Superior temporal gyrus (tissue), 1 donor: ENCODE measurements at regions not wholly inside any gene's neighbourhood (a gene's known extent, or its start where the extent isn't known, plus 50 kb on each side); places are given as distances from the start of the nearest gene placed in this dataset.

Experiments
- DNase-seq: peaks from one replicate; pipeline ENCODE4 v3.0.0-alpha.2; 2016; ENCODE audit errors: extremely low spot score

GRCh38 chr10:110355141-110355831, 50.6 kb upstream of the SMNDC1 start:
- no peak for DNase-seq

GRCh38 chr10:110355922-110356627, 51.4 kb upstream of the SMNDC1 start:
- DNase-seq, result no peak

- no peak for DNase-seq
Measured at GRCh38 chr10:110356628-110357245, 52.0 kb upstream of the SMNDC1 start.

GRCh38 chr10:110357252-110357780, 52.6 kb upstream of the SMNDC1 start:
- DNase-seq, result peak; percentile 24

- no peak for DNase-seq
Measured at GRCh38 chr10:110357871-110358270, 53.2 kb upstream of the SMNDC1 start.

- no peak for DNase-seq
Measured at GRCh38 chr10:110358278-110358677, 53.6 kb upstream of the SMNDC1 start.

GRCh38 chr10:110358869-110359629, 54.3 kb upstream of the SMNDC1 start:
- no peak for DNase-seq

GRCh38 chr10:110360857-110361474, 56.2 kb upstream of the SMNDC1 start:
- no peak for DNase-seq

- no peak for DNase-seq
Measured at GRCh38 chr10:110361800-110362456, 57.2 kb upstream of the SMNDC1 start.

GRCh38 chr10:110363572-110364411, 59.1 kb upstream of the SMNDC1 start:
- peak; percentile 23 for DNase-seq

GRCh38 chr10:110364531-110364937, 59.8 kb upstream of the SMNDC1 start:
- no peak for DNase-seq

GRCh38 chr10:110365356-110366143, 60.8 kb upstream of the SMNDC1 start:
- no peak for DNase-seq

GRCh38 chr10:110366635-110367034, 61.9 kb upstream of the SMNDC1 start:
- no peak for DNase-seq

GRCh38 chr10:110368002-110368401, 63.3 kb upstream of the SMNDC1 start:
- no peak for DNase-seq

GRCh38 chr10:110368556-110368955, 63.8 kb upstream of the SMNDC1 start:
- DNase-seq, result no peak

- DNase-seq, result no peak
Measured at GRCh38 chr10:110370006-110370405, 65.3 kb upstream of the SMNDC1 start.

- DNase-seq, result no peak
Measured at GRCh38 chr10:110372656-110373055, 67.9 kb upstream of the SMNDC1 start.

- no peak for DNase-seq
Measured at GRCh38 chr10:110373059-110373458, 68.3 kb upstream of the SMNDC1 start.
